Stimulated activated CD4-positive, alpha-beta T cell treated with anti-CD3 and anti-CD28 coated beads, TNF-alpha, amount 100 ng/mL, for 4 hours (primary cell): ENCODE measurements at regions not wholly inside any gene's neighbourhood (a gene's known extent, or its start where the extent isn't known, plus 50 kb on each side); places are given as distances from the start of the nearest gene placed in this dataset.
A peak's percentile ranks its signal among the peaks of the same experiment; 100 is the strongest.

Source experiments
- DNase-seq, 3 experiments: peaks; one replicate each; pipeline ENCODE4 v3.0.0-alpha.2; 2020; ENCODE audit warnings: low read depth in 3 of 3

GRCh38 chr14:101400830-101401229 is 160.5 kb upstream of the DIO3 start:
- DNase-seq: no peak

DNA sequence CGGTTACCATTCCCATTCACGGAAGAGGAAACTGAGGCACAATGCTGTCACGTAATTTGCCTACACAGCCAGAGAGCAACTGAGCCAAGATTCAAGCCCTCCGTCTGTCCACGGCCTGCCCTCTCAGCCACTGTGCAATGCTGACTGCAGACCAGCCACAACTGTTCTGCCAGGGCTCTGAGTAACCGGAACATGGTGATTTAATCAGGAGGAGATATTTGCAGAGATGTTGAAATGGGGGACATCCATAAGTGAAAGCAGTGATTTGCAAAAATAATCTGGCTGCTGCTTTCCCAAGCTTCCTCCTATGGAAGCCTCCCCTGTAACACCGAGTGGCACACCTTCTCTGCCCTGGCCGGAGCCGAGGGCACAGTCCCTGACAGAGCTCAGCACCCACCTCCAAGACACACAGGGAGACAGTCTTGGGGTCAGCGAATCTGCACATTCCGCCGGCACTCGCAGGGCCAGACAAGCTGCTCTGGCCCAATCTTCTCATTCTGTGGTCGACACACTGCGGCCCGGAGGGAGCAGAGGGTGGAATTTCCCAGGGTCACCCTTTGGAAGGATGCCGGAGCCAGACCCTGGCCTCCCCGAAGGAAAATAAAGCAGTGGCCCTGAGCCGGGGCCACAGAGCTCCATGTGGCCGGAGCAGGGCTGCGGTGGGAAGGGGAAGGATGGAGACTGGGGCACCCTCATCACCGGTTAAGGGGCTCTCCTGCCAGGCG is 158.2 kb upstream of the DIO3 start:
- no peak for DNase-seq

DNA sequence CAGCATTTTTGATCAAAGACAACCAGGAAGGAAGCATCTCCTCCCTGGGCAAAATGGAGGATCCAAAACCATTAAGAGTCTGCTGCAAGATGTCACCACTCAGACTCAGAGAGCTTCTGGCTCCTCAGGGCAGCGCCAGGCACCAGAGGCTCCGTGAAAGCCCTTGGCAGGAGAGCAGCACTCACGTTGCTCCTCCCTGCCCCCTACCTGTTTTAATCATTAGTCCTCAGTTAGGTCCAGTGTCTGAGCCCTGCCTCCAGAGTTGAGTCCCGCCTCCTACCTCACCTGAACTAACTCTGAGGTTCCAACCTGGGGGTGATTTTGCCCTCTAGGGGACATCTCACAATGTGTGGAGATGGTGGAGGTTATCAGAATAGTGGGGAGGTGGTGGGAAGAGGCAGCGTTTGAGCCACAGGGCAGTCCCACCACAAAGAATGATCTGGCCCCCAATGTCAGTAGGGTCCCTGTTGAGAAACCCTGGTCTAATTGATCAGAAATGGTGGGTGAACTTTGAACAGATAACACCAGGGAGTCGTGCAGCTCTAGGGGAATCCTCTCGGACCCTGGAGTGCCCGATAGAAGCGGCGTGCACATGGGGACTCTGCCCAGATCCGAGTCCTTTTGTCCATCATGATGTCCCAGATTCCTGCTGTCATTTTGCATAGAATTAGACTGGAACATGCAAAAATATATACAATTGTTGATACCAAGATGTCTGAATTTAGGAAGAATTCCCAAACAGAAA is 156.7 kb upstream of the DIO3 start:
- DNase-seq: no peak

DNA sequence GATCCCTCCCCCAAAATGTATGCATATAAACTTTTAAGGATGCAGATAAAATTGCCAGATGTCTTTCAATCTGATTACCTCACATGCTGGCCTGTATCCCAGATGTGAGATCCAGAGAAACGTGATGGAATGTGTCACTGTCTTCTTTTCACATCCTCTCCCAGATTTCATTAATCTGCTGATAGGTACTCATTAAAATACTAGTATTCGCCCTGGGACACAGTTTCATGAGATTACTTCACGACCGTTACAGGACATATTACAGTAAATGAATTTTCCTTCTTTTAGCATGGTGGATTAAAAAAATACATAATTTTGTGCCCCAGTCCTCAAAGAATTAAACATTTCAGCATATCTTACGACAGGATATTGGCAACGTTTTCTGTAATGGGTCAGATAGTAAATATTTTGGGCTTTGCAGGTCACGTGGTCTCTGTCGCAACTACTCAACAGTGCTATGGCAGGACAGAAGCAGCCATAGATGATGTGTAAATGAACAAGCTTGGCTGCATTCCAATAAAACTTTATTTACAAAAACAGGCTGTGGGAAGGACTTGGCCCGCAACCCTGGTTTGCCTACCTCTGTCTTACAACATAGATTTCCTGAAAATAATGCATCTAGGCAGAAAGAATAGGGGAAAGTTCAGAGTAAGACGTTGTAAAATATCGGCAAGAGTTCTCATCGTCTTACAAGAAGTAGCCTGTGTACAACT is 156.0 kb upstream of the DIO3 start:
- DNase-seq: no peak

DNA sequence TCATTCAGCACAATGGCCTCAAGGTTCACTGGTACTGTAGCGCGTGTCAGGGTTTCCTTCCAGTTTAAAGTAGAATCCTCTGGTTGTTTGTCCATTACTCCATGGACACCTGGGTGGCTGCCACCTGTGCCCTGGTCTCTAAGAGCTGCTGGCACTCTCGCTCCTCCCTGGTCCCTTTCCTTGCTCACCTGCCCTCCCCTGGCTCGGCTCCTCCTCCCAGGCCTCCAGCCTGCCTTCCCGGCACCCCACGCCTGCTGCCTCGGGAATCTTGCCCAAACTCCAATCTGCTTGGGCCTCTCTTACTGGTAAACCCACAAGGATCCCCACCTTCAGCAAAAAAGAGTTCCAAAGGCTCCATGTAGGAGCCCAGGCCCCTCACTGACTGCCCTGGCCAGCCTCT is 154.4 kb upstream of the DIO3 start:
- no peak for DNase-seq

GRCh38 chr14:101407328-101407727 is 154.0 kb upstream of the DIO3 start:
- no peak for DNase-seq

- no peak for DNase-seq
Observed at GRCh38 chr14:101408077-101408831, 153.0 kb upstream of the DIO3 start.

DNA sequence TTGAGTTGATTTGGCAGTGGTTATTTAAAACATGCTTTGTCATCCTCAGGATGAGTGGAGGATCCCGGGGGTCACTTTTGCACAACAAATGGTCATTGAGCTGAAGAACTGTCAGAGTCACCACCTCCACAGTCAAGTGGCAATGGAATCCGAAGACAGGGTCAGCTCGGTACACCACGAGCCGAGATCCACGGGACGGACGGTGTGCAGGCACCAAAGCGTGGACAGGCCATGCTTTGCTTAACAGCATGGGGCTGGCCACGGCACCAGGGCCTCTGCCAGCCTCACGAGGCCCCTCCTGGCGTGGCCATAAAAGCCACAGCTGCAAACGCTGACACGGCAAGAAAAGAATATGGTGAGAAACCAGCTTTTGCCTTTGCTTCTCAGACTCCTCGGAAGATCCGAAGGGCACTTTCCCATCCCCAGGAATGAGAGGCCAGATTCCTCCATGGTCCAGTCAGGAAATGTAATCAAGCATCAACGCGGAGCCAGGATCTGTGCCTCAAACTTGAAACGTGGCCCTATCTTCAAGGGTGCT is 152.2 kb upstream of the DIO3 start:
- no peak for DNase-seq

DNA sequence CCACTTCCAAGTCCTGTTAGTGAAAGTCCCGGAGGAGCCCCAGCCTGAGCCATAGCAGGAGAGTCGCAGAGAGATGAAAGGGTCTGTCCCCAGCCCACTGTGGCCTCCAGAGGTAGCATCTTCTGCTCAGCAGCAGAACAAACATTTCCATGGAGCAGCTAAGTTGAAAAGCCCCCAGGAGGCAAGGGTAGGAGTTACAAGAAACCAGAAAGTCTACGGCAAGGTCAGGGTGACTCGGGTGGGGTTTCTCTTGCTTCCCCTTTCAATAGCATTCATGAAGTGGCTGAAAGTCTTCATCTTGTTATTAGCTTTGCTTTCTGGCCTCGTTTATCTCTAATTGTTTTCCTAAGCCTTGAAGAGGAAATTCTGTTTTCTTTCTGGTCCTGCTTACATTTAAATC is 151.2 kb upstream of the DIO3 start:
- DNase-seq: no peak

DNA sequence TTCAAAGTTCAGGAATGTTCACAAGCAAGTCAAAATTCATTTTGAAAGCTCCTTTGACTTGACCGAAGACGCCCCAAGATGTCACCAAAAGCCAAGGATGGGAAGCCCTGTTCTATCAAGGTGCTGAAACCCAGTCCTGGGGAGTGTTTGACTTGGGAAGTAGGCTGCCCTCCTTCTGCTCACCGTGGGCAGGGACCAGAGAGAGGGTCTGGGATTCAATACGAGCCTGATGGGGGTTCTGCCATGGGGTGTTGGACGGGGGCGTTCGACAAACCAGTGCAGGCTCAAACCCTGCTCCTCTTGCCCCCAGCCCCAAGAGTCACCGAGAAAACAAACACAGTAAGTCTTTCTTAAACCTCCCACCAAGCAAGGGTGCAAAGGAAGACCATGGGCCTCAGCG is 150.1 kb upstream of the DIO3 start:
- no peak for DNase-seq

GRCh38 chr14:101411779-101412178 is 149.5 kb upstream of the DIO3 start:
- no peak for DNase-seq

GRCh38 chr14:101412739-101413138 is 148.6 kb upstream of the DIO3 start:
- DNase-seq: no peak

DNA sequence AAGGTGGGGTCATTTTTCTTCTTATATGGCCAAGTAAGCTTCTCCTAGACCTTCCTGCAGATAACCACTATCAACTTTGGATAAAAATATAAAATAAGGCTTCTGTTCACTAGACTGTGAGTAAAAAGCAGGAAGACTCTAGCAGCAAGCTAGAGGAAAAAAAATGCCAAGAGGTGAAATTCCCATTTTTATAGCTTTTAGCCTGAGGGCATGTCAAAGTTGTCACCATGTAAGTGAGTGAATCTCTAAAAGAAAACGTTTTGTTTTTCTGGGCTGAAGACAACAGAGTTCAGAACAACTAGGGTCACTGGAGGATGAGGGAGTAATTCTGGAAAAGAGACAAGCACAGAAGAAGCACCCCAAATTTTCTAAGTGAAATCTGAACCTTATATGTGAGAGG is 143.9 kb upstream of the DIO3 start:
- DNase-seq: no peak

- no peak for DNase-seq
Observed at GRCh38 chr14:101418601-101419000, 142.7 kb upstream of the DIO3 start.

- DNase-seq: no peak
Observed at GRCh38 chr14:101426466-101426865, 134.8 kb upstream of the DIO3 start.

DNA sequence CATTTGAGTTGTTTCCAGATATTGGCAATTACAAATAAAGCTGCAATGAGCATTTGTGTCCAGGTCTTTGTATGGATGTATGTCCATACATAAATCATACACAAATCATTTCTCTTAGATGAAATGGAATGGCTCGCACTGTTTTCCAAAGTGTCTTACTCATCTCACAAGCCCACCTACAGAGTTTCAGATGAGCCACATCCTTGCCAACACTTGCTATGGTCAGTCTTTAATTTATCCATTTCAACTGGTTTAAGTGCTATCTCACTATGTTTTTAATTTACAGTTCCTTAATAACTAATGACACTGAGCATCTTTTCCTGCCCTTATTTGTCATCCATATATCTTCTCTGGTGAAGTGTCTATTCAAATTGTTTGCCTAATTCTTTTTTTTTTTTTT is 132.9 kb upstream of the DIO3 start:
- no peak for DNase-seq

DNA sequence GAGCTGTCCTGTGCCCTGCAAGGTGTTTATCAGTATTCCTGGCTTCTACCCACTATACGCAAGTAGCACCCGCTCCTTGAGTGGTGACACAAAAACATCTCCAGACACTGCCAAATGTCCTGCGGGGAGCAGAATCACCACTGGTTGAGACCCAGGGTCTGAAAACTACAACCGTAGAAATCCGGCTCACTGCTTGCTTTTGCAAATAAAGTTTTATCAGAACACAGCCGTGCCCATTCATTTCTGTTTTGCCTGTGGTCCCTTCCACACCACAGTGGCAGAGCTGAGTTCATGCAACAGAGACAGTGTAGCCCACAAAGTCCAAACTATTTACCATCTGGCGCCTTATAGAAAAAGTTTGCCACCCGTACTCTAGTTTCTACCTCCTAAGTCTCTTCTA is 125.7 kb upstream of the DIO3 start:
- DNase-seq: no peak

DNA sequence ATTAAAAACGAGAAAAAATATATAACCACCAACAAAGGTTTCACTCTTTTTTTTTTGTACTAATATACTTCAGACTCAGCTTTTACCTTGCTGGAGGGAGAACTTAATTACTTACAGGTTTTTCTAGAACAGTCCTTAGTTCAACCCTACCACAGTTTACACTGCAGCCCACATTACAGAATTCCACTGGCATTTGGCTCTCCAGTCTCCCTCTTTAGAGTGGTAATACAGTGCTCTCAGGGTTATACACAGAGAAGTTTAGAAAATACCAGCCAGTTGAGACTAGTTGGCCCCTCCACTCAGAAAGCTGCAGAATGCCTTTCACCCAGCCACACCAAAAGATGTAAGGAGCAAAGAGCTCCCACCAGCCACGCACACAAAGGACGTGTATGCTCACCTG is 122.3 kb upstream of the DIO3 start:
- DNase-seq: no peak

- no peak for DNase-seq
Observed at GRCh38 chr14:101440496-101440895, 120.8 kb upstream of the DIO3 start.

GRCh38 chr14:101441710-101442109 is 119.6 kb upstream of the DIO3 start:
- DNase-seq: no peak

DNA sequence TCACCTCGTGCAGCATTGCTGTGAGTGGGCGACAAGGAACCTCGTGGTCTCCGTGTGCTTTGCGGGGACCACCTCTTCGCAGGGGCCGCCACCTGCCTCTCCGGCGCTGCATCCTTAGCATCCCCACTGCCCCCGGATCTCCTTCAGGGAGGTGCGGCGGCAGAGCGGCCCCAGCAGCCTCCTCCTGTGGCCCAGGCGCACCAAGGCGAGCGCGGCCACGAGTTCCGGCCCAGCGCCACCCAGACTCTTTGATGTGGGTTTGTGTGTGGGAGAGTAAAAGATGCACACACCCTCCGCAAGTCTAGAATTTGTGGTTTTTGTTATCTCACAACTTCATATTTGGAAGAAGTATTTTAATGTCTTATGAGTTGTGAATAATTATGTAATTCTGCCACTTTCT is 118.8 kb upstream of the DIO3 start:
- DNase-seq: peak; percentile 21 to 34 (median 27)

DNA sequence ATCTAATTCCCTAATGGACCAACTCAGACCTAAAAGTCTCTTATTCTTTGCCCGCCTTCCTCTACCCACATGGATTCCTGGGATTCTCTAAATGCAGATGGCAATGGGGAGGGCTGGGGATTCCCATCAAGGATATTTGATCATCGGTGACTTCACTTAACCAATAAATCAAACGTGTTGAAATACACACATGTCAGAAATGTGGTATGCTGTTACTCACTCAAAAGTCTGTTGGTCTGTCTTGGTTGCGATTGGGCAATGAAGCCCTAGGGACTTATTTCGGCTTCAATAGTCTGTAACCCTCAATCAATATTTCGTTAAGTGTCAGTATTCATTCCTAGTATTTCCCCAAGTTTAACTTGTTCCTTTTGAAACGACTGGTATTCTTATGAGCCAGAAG is 117.2 kb upstream of the DIO3 start:
- no peak for DNase-seq
